ENCODE measurements at regions not wholly inside any gene's neighbourhood (a gene's known extent, or its start where the extent isn't known, plus 50 kb on each side); places are given as distances from the start of the nearest gene placed in this dataset.

- POLR2A ChIA-PET, result no interaction called here
- Mint-ChIP-seq H3K36me3 (no peaks in the 10 kb centered on the region), H3K27me3 (ENCODE audit: low read depth) (no peaks in the 10 kb centered on the region), H3K27ac (no peak overlapping the region), H3K9me3 (no peaks in the 10 kb centered on the region), H3K4me3 (no peak overlapping the region), H3K4me1 (peaks cover 8% of the 10 kb centered on the region; the same call in 1 of the 2 replicates)
- no peak for DNase-seq (ENCODE audit: low spot score)
- CTCF ChIA-PET, result no interaction called here
- no peak for ATAC-seq
- no peak for TF ChIP-seq STAT6 (CRISPR knock-in tag; conservative IDR thresholded peaks at IDR 0.05; ENCODE audit: low read depth)
- no peak for TF ChIP-seq NR3C1 (CRISPR knock-in tag; conservative IDR thresholded peaks at IDR 0.05; ENCODE audit: low read depth)
- no peak for TF ChIP-seq GTF2I (CRISPR knock-in tag; conservative IDR thresholded peaks at IDR 0.05)
- no peak for TF ChIP-seq FOXP1 (CRISPR knock-in tag; IDR thresholded peaks at IDR 0.05; ENCODE audit: borderline replicate concordance)
- TF ChIP-seq RORB (CRISPR knock-in tag; IDR thresholded peaks at IDR 0.05), result no peak
- TF ChIP-seq PRDM15 (CRISPR knock-in tag; IDR thresholded peaks at IDR 0.05), result no peak
- no peak for TF ChIP-seq IRF2 (CRISPR knock-in tag; IDR thresholded peaks at IDR 0.05; ENCODE audit: borderline replicate concordance, low read depth)
Measured at GRCh38 chr1:55879346-55879745, 664.2 kb upstream of the USP24 start.

GRCh38 chr1:55877437-55878232 is 662.5 kb upstream of the USP24 start:
- CTCF ChIA-PET, result no interaction called here
- H3K36me3 Mint-ChIP-seq, result no peaks in the 10 kb centered on the region
- H3K9me3 Mint-ChIP-seq, result no peaks in the 10 kb centered on the region
- TF ChIP-seq NFE2L1 (CRISPR knock-in tag; IDR thresholded peaks at IDR 0.05) (no peak), EMX1 (CRISPR knock-in tag; IDR thresholded peaks at IDR 0.05) (no peak), ZNF219 (CRISPR knock-in tag; IDR thresholded peaks at IDR 0.05; ENCODE audit: borderline replicate concordance) (no peak), JUN (CRISPR knock-in tag; IDR thresholded peaks at IDR 0.05) (no peak), HMGA2 (CRISPR knock-in tag; IDR thresholded peaks at IDR 0.05) (no peak), NR1H2 (CRISPR knock-in tag; IDR thresholded peaks at IDR 0.05) (no peak), ZBTB43 (CRISPR knock-in tag; IDR thresholded peaks at IDR 0.05) (no peak), GRHL2 (CRISPR knock-in tag; IDR thresholded peaks at IDR 0.05; ENCODE audit: insufficient replicate concordance, severe bottlenecking) (no peak), ATF1 (CRISPR knock-in tag; IDR thresholded peaks at IDR 0.05) (no peak), RELA (CRISPR knock-in tag; IDR thresholded peaks at IDR 0.05; ENCODE audit: borderline replicate concordance) (no peak), NR3C1 (CRISPR knock-in tag; conservative IDR thresholded peaks at IDR 0.05; ENCODE audit: low read depth) (no peak), ERG (CRISPR knock-in tag; IDR thresholded peaks at IDR 0.05) (no peak), MAX (CRISPR knock-in tag; IDR thresholded peaks at IDR 0.05) (no peak), ZNF317 (CRISPR knock-in tag; IDR thresholded peaks at IDR 0.05; ENCODE audit: borderline replicate concordance, low read depth) (no peak), TP53 (CRISPR knock-in tag; IDR thresholded peaks at IDR 0.05) (no peak), PRRX2 (CRISPR knock-in tag; IDR thresholded peaks at IDR 0.05) (no peak)
- no peak overlapping the region for H3K4me3 Mint-ChIP-seq
- H3K27me3 Mint-ChIP-seq (ENCODE audit: low read depth), result no peaks in the 10 kb centered on the region
- no peak for DNase-seq (ENCODE audit: low spot score)
- H3K27ac Mint-ChIP-seq, result no peak overlapping the region
- ATAC-seq, result no peak
- H3K4me1 Mint-ChIP-seq, result peaks cover 8% of the 10 kb centered on the region; the same call in 1 of the 2 replicates
- POLR2A ChIA-PET, result interaction anchor here (0.6 kb wide), 1 partner anchor 943 kb away, joined by 3 read pairs; no protein-coding TSS in a partner anchor
